NCI-H460 (cell line): ENCODE measurements at regions not wholly inside any gene's neighbourhood (a gene's known extent, or its start where the extent isn't known, plus 50 kb on each side); places are given as distances from the start of the nearest gene placed in this dataset.
"Not testable (repeated sequence)": the region's sequence is repeated elsewhere in the genome, so short reads cannot be mapped to it uniquely, and the experiment has no call there.

Experiments used
- DNase-seq: peaks from one replicate; pipeline ENCODE4 v3.0.0-alpha.2; 2016; ENCODE audit warnings: low read depth; ENCODE audit errors: extremely low read depth

- DNase-seq = no peak
Measured at GRCh38 chr6:115323001-115323400, 737.7 kb downstream of the FRK start.

- no peak for DNase-seq
Measured at GRCh38 chr6:115319823-115320222, 740.9 kb downstream of the FRK start.

- no peak for DNase-seq
Measured at GRCh38 chr6:115310156-115310555, 750.5 kb downstream of the FRK start.

- no peak for DNase-seq
Measured at GRCh38 chr6:115302731-115303130, 758.0 kb downstream of the FRK start.

GRCh38 chr6:115287467-115287866, 773.2 kb downstream of the FRK start:
- no peak for DNase-seq

GRCh38 chr6:115276881-115277565, 783.7 kb downstream of the FRK start:
- DNase-seq = no peak

GRCh38 chr6:115272311-115272710, 788.4 kb downstream of the FRK start:
- DNase-seq = no peak

- DNase-seq = no peak
Measured at GRCh38 chr6:115271434-115271833, 789.3 kb downstream of the FRK start.

- no peak for DNase-seq
Measured at GRCh38 chr6:115270953-115271352, 789.7 kb downstream of the FRK start.

- no peak for DNase-seq
Measured at GRCh38 chr6:115241373-115241772, 819.3 kb downstream of the FRK start.

- no peak for DNase-seq
Measured at GRCh38 chr6:115221198-115221597, 839.5 kb downstream of the FRK start.

GRCh38 chr6:115220551-115221159, 840.0 kb downstream of the FRK start:
- no peak for DNase-seq

GRCh38 chr6:115219645-115220044, 841.0 kb downstream of the FRK start:
- no peak for DNase-seq

- no peak for DNase-seq
Measured at GRCh38 chr6:115216835-115217234, 843.9 kb downstream of the FRK start.

- DNase-seq = no peak
Measured at GRCh38 chr6:115214283-115214682, 846.4 kb downstream of the FRK start.

- no peak for DNase-seq
Measured at GRCh38 chr6:115203381-115203780, 857.3 kb downstream of the FRK start.

- DNase-seq = no peak
Measured at GRCh38 chr6:115194981-115195638, 852.3 kb upstream of the HS3ST5 start.

- no peak for DNase-seq
Measured at GRCh38 chr6:115191989-115192388, 849.2 kb upstream of the HS3ST5 start.

GRCh38 chr6:115190534-115190933, 847.7 kb upstream of the HS3ST5 start:
- DNase-seq = no peak

- not testable (repeated sequence) for DNase-seq
Measured at GRCh38 chr6:115175456-115175855, 832.6 kb upstream of the HS3ST5 start.

- not testable (repeated sequence) for DNase-seq
Measured at GRCh38 chr6:115165912-115166311, 823.1 kb upstream of the HS3ST5 start.

- no peak for DNase-seq
Measured at GRCh38 chr6:115159733-115160132, 816.9 kb upstream of the HS3ST5 start.
